ENCODE measurements at regions not wholly inside any gene's neighbourhood (a gene's known extent, or its start where the extent isn't known, plus 50 kb on each side); places are given as distances from the start of the nearest gene placed in this dataset.
A peak's percentile ranks its signal among the peaks of the same experiment; 100 is the strongest.
"Not testable (repeated sequence)": the region's sequence is repeated elsewhere in the genome, so short reads cannot be mapped to it uniquely, and the experiment has no call there.

- peak; percentile 21 for DNase-seq (ENCODE audit: low read depth)
- H3K4me3 ChIP-seq (ENCODE audit: low read depth, low read length), result no peak overlapping the region
- no peak for TF ChIP-seq MAX (IDR thresholded peaks at IDR 0.05; ENCODE audit: low read depth, low read length)
These were observed 61.6 kb upstream of the CYRIA start for GRCh38 chr2:16727256-16727655.

GRCh38 chr2:16726577-16726976 is 60.9 kb upstream of the CYRIA start:
- TF ChIP-seq CTCF (IDR thresholded peaks at IDR 0.05; ENCODE audit: low read depth, low read length) (no peak), MAX (IDR thresholded peaks at IDR 0.05; ENCODE audit: low read depth, low read length) (no peak), POLR2A (IDR thresholded peaks at IDR 0.05; ENCODE audit: extremely low read depth, insufficient read length) (no peak), MYC (IDR thresholded peaks at IDR 0.05; ENCODE audit: low read depth, low read length) (no peak)
- DNase-seq (ENCODE audit: low read depth), result no peak
- H3K4me3 ChIP-seq (ENCODE audit: low read depth, low read length), result no peak overlapping the region

- DNase-seq (ENCODE audit: low read depth), result no peak
- TF ChIP-seq CTCF (IDR thresholded peaks at IDR 0.05; ENCODE audit: low read depth, low read length), result no peak
- TF ChIP-seq MYC (IDR thresholded peaks at IDR 0.05; ENCODE audit: low read depth, low read length), result no peak
- TF ChIP-seq POLR2A (IDR thresholded peaks at IDR 0.05; ENCODE audit: extremely low read depth, insufficient read length), result no peak
- TF ChIP-seq MAX (IDR thresholded peaks at IDR 0.05; ENCODE audit: low read depth, low read length), result no peak
- H3K4me3 ChIP-seq (ENCODE audit: low read depth, low read length), result no peak overlapping the region
These were observed 60.5 kb upstream of the CYRIA start for GRCh38 chr2:16726147-16726546.

- TF ChIP-seq CTCF (IDR thresholded peaks at IDR 0.05; ENCODE audit: low read depth, low read length), result no peak
- no peak for TF ChIP-seq MYC (IDR thresholded peaks at IDR 0.05; ENCODE audit: low read depth, low read length)
- TF ChIP-seq MAX (IDR thresholded peaks at IDR 0.05; ENCODE audit: low read depth, low read length), result no peak
- no peak for TF ChIP-seq POLR2A (IDR thresholded peaks at IDR 0.05; ENCODE audit: extremely low read depth, insufficient read length)
- DNase-seq (ENCODE audit: low read depth), result no peak
- H3K4me3 ChIP-seq (ENCODE audit: low read depth, low read length), result no peak overlapping the region
These were observed 59.9 kb upstream of the CYRIA start for GRCh38 chr2:16725549-16725948.

GRCh38 chr2:16722677-16723076 is 57.0 kb upstream of the CYRIA start:
- no peak overlapping the region for H3K4me3 ChIP-seq (ENCODE audit: low read depth, low read length)
- TF ChIP-seq MAX (IDR thresholded peaks at IDR 0.05; ENCODE audit: low read depth, low read length) (no peak), MYC (IDR thresholded peaks at IDR 0.05; ENCODE audit: low read depth, low read length) (no peak), CTCF (IDR thresholded peaks at IDR 0.05; ENCODE audit: low read depth, low read length) (peak; percentile 48)
- peak; percentile 56 for DNase-seq (ENCODE audit: low read depth)

- TF ChIP-seq POLR2A (IDR thresholded peaks at IDR 0.05; ENCODE audit: extremely low read depth, insufficient read length), result no peak
- TF ChIP-seq MAX (IDR thresholded peaks at IDR 0.05; ENCODE audit: low read depth, low read length), result no peak
- TF ChIP-seq MYC (IDR thresholded peaks at IDR 0.05; ENCODE audit: low read depth, low read length), result no peak
- TF ChIP-seq CTCF (IDR thresholded peaks at IDR 0.05; ENCODE audit: low read depth, low read length), result no peak
- no peak for DNase-seq (ENCODE audit: low read depth)
- H3K4me3 ChIP-seq (ENCODE audit: low read depth, low read length), result no peak overlapping the region
These were observed 56.5 kb upstream of the CYRIA start for GRCh38 chr2:16722126-16722525.

GRCh38 chr2:16721529-16721928 is 55.9 kb upstream of the CYRIA start:
- DNase-seq (ENCODE audit: low read depth); H3K4me3 ChIP-seq (ENCODE audit: low read depth, low read length): not testable (repeated sequence)

- not testable (repeated sequence) for H3K4me3 ChIP-seq (ENCODE audit: low read depth, low read length)
These were observed 55.1 kb upstream of the CYRIA start for GRCh38 chr2:16720737-16721136.

More at GRCh38 chr2:16720737-16721136, 55.1 kb upstream of the CYRIA start:
- DNase-seq (ENCODE audit: low read depth), result not testable (repeated sequence)
